Stimulated activated memory B cell treated with anti-CD40 and anti-IgM and Interleukin-4, amounts not matched to agents 10 μg/mL and 1 μg/mL and 100 μg/mL, for 72 hours (primary cell): ENCODE measurements at regions not wholly inside any gene's neighbourhood (a gene's known extent, or its start where the extent isn't known, plus 50 kb on each side); places are given as distances from the start of the nearest gene placed in this dataset.

Experiments used
- ATAC-seq: fragments of 150-1000 bp; cut with Tn5 transposase; 2 replicates; pipeline ENCODE4 v1.10.0; 2021
- H3K27ac Mint-ChIP-seq: one replicate; pipeline ENCODE4 v1.8.0; 2022; ENCODE audit warnings: mild to moderate bottlenecking, mixed read lengths
- H3K27me3 Mint-ChIP-seq: one replicate; pipeline ENCODE4 v1.8.0; 2022; ENCODE audit warnings: mixed read lengths
- H3K36me3 Mint-ChIP-seq: one replicate; pipeline ENCODE4 v1.8.0; 2022; ENCODE audit warnings: mixed read lengths
- H3K4me1 Mint-ChIP-seq: one replicate; pipeline ENCODE4 v1.8.0; 2022; ENCODE audit warnings: mixed read lengths
- H3K4me3 Mint-ChIP-seq: one replicate; pipeline ENCODE4 v1.8.0; 2022; ENCODE audit warnings: mild to moderate bottlenecking, moderate library complexity, mixed read lengths
- H3K9me3 Mint-ChIP-seq: one replicate; pipeline ENCODE4 v1.8.0; 2022; ENCODE audit warnings: mixed read lengths

GRCh38 chr20:20967564-20968184, 138.5 kb downstream of the LINC00237 start:
- Mint-ChIP-seq H3K27ac (no peak overlapping the region), H3K36me3 (no peaks in the 10 kb centered on the region), H3K4me3 (no peak overlapping the region), H3K4me1 (no peaks in the 10 kb centered on the region), H3K27me3 (peaks cover 7% of the 10 kb centered on the region), H3K9me3 (no peaks in the 10 kb centered on the region)
- no peak for ATAC-seq

GRCh38 chr20:20966171-20966570, 140.0 kb downstream of the LINC00237 start:
- Mint-ChIP-seq H3K4me1 (no peaks in the 10 kb centered on the region), H3K27ac (no peak overlapping the region), H3K36me3 (no peaks in the 10 kb centered on the region), H3K27me3 (peaks cover 7% of the 10 kb centered on the region), H3K4me3 (no peak overlapping the region), H3K9me3 (peaks cover 2% of the 10 kb centered on the region)
- no peak for ATAC-seq

DNA sequence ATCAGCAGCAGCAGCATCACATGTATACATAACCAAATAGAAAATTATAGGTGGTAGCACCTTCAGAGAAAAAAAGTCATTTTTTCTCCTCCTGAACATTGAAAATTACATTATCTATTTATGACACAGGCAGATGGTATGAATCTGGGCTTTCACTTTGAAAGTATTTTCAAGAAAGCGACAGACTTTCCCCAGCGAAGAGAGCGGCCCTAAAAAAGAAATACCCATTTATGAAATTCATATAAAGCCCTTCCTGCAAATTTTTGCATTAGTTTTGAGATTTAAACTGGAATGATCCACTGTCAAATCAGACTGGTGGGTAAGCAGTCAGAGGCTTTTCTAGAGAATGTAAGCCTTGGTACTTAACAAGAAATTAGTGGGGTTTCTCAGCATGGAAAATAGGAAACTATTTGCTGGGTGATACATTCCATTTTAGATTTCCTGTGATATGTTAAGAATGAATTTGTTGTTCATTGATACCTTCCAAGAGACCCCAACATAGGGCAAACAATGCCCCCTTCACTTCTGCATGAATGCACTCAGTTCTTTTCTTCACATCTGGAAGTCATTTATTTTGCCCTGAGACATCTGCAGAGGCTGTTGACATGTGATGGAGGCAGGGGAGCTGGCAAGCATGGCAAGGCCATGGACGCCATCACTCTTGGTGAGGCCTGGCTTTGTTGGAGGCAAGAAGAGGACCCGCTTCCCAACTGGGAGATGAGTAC, 147.0 kb downstream of the LINC00237 start:
- peaks cover 20% of the 10 kb centered on the region for H3K27me3 Mint-ChIP-seq
- no peak overlapping the region for H3K4me3 Mint-ChIP-seq
- ATAC-seq = no peak
- H3K4me1 Mint-ChIP-seq = no peaks in the 10 kb centered on the region
- no peaks in the 10 kb centered on the region for H3K36me3 Mint-ChIP-seq
- no peak overlapping the region for H3K27ac Mint-ChIP-seq
- peaks cover 3% of the 10 kb centered on the region for H3K9me3 Mint-ChIP-seq

DNA sequence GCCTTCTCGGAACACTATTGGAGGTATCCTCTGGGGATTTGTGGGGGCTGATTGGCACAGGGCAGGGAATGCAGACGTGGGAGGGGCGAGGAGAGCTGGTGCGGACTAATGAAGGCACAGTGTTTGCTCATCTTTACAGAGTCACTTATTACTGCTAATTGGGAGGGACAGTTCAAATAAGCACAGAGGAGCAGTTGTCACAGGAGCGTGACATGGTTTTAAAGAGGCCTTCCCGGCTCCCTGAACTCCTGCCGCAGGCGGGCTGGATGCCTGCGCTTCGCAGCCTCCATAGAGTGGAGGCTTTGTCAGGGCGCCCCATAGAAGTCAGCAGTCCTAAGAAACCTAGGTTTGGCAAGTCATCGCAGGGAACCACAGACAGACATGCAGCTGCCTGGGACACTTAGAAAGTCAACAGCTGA, 149.6 kb downstream of the LINC00237 start:
- Mint-ChIP-seq H3K27ac (no peak overlapping the region), H3K9me3 (peaks cover 5% of the 10 kb centered on the region), H3K4me1 (peaks cover 8% of the 10 kb centered on the region), H3K27me3 (peaks cover 20% of the 10 kb centered on the region), H3K36me3 (no peaks in the 10 kb centered on the region), H3K4me3 (no peak overlapping the region)
- ATAC-seq = no peak

- ATAC-seq = no peak
- H3K4me1 Mint-ChIP-seq = peaks cover 8% of the 10 kb centered on the region
Observed at GRCh38 chr20:20955892-20956291, 150.3 kb downstream of the LINC00237 start.

DNA sequence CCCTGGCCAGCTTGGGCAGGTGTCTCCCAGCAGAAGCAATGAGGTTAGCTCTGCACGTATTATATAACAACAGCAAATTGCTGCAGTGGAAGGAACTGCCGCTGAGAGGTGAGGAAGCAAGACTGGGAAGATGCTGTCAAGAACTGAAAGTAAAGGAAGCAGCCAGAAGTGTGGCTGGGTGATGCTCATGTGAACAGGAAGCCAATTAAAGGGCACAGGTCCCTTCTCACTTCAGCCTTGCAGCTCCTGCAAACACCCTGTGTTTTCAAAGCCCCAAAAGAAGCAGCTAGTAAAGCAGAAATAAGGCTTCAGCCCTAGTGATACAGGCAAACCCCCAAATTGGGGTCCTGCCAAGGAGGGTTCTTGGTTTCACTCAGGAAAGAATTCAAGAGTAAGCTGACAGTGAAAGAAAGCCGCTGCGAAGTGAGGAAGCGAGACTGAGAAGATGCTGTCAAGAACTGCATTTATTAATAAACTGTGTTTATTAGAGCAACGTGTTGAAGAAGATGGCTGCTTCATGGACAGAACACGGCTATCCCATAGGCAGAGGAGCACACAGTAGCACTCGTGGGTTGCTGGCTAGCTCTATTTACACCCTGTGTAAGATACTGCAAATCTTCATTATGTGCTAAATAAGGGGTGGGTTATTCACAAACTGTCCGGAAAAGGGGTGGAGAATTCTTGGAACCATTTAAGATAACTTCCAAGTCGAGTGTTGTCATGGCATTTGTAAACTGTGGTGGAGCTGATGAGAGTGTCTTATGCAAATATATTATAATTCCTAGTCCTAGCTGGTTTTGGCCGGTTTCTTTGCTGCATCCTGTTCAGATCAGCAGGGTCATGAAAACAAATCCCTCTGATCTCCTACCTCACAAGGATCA, 152.2 kb downstream of the LINC00237 start:
- Mint-ChIP-seq H3K4me1 (peaks cover 8% of the 10 kb centered on the region), H3K27me3 (peaks cover 20% of the 10 kb centered on the region), H3K9me3 (peaks cover 2% of the 10 kb centered on the region), H3K27ac (no peak overlapping the region), H3K4me3 (no peak overlapping the region), H3K36me3 (no peaks in the 10 kb centered on the region)
- ATAC-seq = no peak

More at GRCh38 chr20:20955892-20956291, 150.3 kb downstream of the LINC00237 start:
- H3K27me3 Mint-ChIP-seq = peaks cover 20% of the 10 kb centered on the region
- H3K36me3 Mint-ChIP-seq = no peaks in the 10 kb centered on the region
- H3K9me3 Mint-ChIP-seq = peaks cover 2% of the 10 kb centered on the region
- H3K4me3 Mint-ChIP-seq = no peak overlapping the region
- no peak overlapping the region for H3K27ac Mint-ChIP-seq

- H3K9me3 Mint-ChIP-seq = peaks cover 7% of the 10 kb centered on the region
- H3K27ac Mint-ChIP-seq = no peak overlapping the region
- no peak overlapping the region for H3K4me3 Mint-ChIP-seq
- ATAC-seq = no peak
- H3K27me3 Mint-ChIP-seq = peaks cover 9% of the 10 kb centered on the region
- peaks cover 8% of the 10 kb centered on the region for H3K4me1 Mint-ChIP-seq
- H3K36me3 Mint-ChIP-seq = no peaks in the 10 kb centered on the region
Observed at GRCh38 chr20:20950620-20951019, 155.5 kb downstream of the LINC00237 start.

GRCh38 chr20:20946122-20946759, 159.9 kb downstream of the LINC00237 start:
- Mint-ChIP-seq H3K4me3 (no peak overlapping the region), H3K4me1 (no peaks in the 10 kb centered on the region), H3K27ac (no peak overlapping the region), H3K36me3 (no peaks in the 10 kb centered on the region), H3K27me3 (peaks cover 9% of the 10 kb centered on the region), H3K9me3 (peaks cover 8% of the 10 kb centered on the region)
- no peak for ATAC-seq

DNA sequence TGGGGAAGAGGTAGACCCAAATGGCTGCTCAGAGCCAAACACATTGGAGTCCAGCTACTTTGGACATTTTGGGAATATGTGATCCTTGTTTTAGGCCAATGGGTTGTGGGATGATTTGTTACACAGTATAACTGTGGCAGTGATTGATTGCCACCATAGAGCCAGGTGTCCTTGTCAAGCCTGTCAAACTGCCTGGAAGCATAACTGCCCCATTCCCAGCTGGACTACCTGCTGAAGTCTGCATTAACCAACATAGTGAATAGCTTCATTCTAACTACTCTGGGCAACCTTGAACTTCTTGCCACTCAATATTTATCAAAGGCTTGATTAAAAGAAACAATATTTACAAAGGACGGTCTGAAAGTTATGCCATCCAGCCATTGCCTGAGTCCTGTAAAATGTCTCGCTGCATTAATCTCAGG, 164.7 kb downstream of the LINC00237 start:
- ATAC-seq = no peak
- H3K9me3 Mint-ChIP-seq = peaks cover 9% of the 10 kb centered on the region
- no peaks in the 10 kb centered on the region for H3K4me1 Mint-ChIP-seq
- peaks cover 21% of the 10 kb centered on the region for H3K27me3 Mint-ChIP-seq
- H3K27ac Mint-ChIP-seq = no peak overlapping the region
- H3K4me3 Mint-ChIP-seq = no peak overlapping the region
- H3K36me3 Mint-ChIP-seq = no peaks in the 10 kb centered on the region

- Mint-ChIP-seq H3K9me3 (peaks cover 4% of the 10 kb centered on the region), H3K27ac (no peak overlapping the region), H3K4me3 (no peak overlapping the region), H3K4me1 (no peaks in the 10 kb centered on the region), H3K36me3 (no peaks in the 10 kb centered on the region), H3K27me3 (peaks cover 13% of the 10 kb centered on the region)
- ATAC-seq = no peak
Observed at GRCh38 chr20:20939006-20939405, 167.2 kb downstream of the LINC00237 start.

GRCh38 chr20:20938599-20938998, 167.6 kb downstream of the LINC00237 start:
- no peaks in the 10 kb centered on the region for H3K36me3 Mint-ChIP-seq
- peaks cover 4% of the 10 kb centered on the region for H3K9me3 Mint-ChIP-seq
- H3K27ac Mint-ChIP-seq = no peak overlapping the region
- H3K4me1 Mint-ChIP-seq = no peaks in the 10 kb centered on the region
- no peak for ATAC-seq
- H3K4me3 Mint-ChIP-seq = no peak overlapping the region
- H3K27me3 Mint-ChIP-seq = peaks cover 12% of the 10 kb centered on the region

DNA sequence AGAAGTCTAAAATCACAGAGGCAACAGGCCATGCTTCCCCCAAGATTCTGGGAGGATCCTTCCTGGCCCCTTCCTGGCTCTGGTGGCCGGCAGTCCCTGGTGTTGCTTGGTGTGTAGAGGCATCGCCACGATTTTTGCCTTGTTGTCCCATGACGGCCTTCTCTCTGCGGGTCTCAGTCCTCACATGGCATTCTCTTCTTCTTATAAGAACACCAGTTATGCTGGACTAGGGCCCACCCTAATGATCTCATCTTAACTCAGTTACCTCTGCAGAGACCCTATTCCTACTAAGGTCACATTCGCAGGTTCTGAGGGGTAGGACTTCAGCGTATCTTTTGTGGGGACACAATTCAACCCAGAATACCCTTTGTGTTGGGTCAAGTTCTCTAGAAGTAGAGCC, 168.0 kb downstream of the LINC00237 start:
- peaks cover 4% of the 10 kb centered on the region for H3K9me3 Mint-ChIP-seq
- H3K4me3 Mint-ChIP-seq = no peak overlapping the region
- H3K36me3 Mint-ChIP-seq = no peaks in the 10 kb centered on the region
- no peaks in the 10 kb centered on the region for H3K4me1 Mint-ChIP-seq
- peaks cover 12% of the 10 kb centered on the region for H3K27me3 Mint-ChIP-seq
- H3K27ac Mint-ChIP-seq = no peak overlapping the region
- ATAC-seq = no peak

- Mint-ChIP-seq H3K4me3 (no peak overlapping the region), H3K9me3 (no peaks in the 10 kb centered on the region), H3K36me3 (no peaks in the 10 kb centered on the region), H3K27ac (no peak overlapping the region), H3K4me1 (no peaks in the 10 kb centered on the region), H3K27me3 (peaks cover 11% of the 10 kb centered on the region)
- ATAC-seq = no peak
Observed at GRCh38 chr20:20933142-20933958, 172.8 kb downstream of the LINC00237 start.

DNA sequence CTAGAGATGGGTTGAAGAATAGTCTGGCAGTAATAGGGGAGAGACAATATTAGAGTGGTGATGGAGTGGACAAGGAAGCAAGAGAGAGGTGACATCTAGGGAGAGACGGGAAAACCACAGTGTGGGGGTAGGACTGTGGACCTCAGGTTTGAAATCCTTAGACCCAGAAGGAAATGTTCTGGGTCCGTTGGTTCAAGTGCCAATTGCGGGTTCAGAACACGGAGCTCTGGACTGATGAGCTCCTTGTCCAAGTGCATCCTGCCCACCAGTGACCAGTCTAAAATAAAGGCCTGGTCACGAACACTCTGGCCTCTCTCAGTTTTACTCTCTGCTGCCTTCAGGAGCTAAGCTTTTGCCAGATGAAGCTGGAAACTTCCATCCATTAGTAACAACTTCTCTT, 174.0 kb downstream of the LINC00237 start:
- no peak for ATAC-seq

More for the DNA sequence above, 174.0 kb downstream of the LINC00237 start:
- Mint-ChIP-seq H3K36me3 (no peaks in the 10 kb centered on the region), H3K9me3 (no peaks in the 10 kb centered on the region), H3K4me3 (no peak overlapping the region), H3K4me1 (no peaks in the 10 kb centered on the region), H3K27me3 (peaks cover 11% of the 10 kb centered on the region), H3K27ac (no peak overlapping the region)
